Mesendoderm (in vitro differentiated cells): ENCODE measurements at regions not wholly inside any gene's neighbourhood (a gene's known extent, or its start where the extent isn't known, plus 50 kb on each side); places are given as distances from the start of the nearest gene placed in this dataset.
"Not testable (repeated sequence)": the region's sequence is repeated elsewhere in the genome, so short reads cannot be mapped to it uniquely, and the experiment has no call there.

ENCODE experiments used
- DNase-seq: peaks from one replicate; pipeline ENCODE4 v3.0.0; 2013
- H2AK5ac ChIP-seq: 2 replicates; pipeline ENCODE4 v1.6.1; 2013; ENCODE audit warnings: low read length, inconsistent platforms
- H2BK120ac ChIP-seq: 2 replicates; pipeline ENCODE4 v1.6.1; 2013; ENCODE audit warnings: low read depth, mild to moderate bottlenecking, low read length, moderate library complexity, mixed read lengths
- H2BK15ac ChIP-seq: replicated peaks from 2 replicates; pipeline ENCODE4 v1.6.1; 2013; ENCODE audit warnings: low read depth, mild to moderate bottlenecking, moderate library complexity
- H2BK5ac ChIP-seq: 2 replicates; pipeline ENCODE4 v1.6.1; 2013; ENCODE audit warnings: low read length, inconsistent platforms
- H3K18ac ChIP-seq: 2 replicates; pipeline ENCODE4 v1.6.1; 2013; ENCODE audit warnings: mild to moderate bottlenecking, low read length, mixed read lengths
- H3K23ac ChIP-seq: one replicate; pipeline ENCODE4 v1.6.1; 2013; ENCODE audit warnings: low read length
- H3K27ac ChIP-seq: 2 replicates; pipeline ENCODE4 v1.5.1; 2013; ENCODE audit warnings: low read depth, mild to moderate bottlenecking, inconsistent platforms, low read length, moderate library complexity
- H3K27me3 ChIP-seq: 2 replicates; pipeline ENCODE4 v1.6.1; 2013; ENCODE audit warnings: low read length, control low read depth, mild to moderate bottlenecking, inconsistent platforms; ENCODE audit not compliant: insufficient read depth, poor library complexity
- H3K36me3 ChIP-seq: 2 replicates; pipeline ENCODE4 v1.6.1; 2013; ENCODE audit warnings: low read length, inconsistent platforms; ENCODE audit not compliant: control insufficient read depth, insufficient read depth
- H3K4ac ChIP-seq: one replicate; pipeline ENCODE4 v1.6.1; 2013; ENCODE audit warnings: low read depth, mild to moderate bottlenecking, low read length, moderate library complexity
- H3K4me1 ChIP-seq: 2 replicates; pipeline ENCODE4 v1.6.1; 2013; ENCODE audit warnings: low read depth, low read length, inconsistent platforms; ENCODE audit not compliant: control insufficient read depth
- H3K4me2 ChIP-seq: 2 replicates; pipeline ENCODE4 v1.6.1; 2013; ENCODE audit warnings: low read length
- H3K4me3 ChIP-seq: 2 replicates; pipeline ENCODE4 v1.5.1; 2013; ENCODE audit warnings: mild to moderate bottlenecking, low read length
- H3K56ac ChIP-seq: one replicate; pipeline ENCODE4 v1.6.1; 2013; ENCODE audit warnings: low read length
- H3K79me1 ChIP-seq: 2 replicates; pipeline ENCODE4 v1.6.1; 2013; ENCODE audit warnings: low read length, inconsistent platforms
- H3K79me2 ChIP-seq: 2 replicates; pipeline ENCODE4 v1.6.1; 2013; ENCODE audit warnings: mild to moderate bottlenecking, low read length; ENCODE audit not compliant: control insufficient read depth, insufficient read depth
- H3K9ac ChIP-seq: 2 replicates; pipeline ENCODE4 v1.6.1; 2013; ENCODE audit warnings: low read length, inconsistent platforms
- H4K5ac ChIP-seq: one replicate; pipeline ENCODE4 v1.6.1; 2013; ENCODE audit warnings: low read length
- H4K8ac ChIP-seq: one replicate; pipeline ENCODE4 v1.6.1; 2013; ENCODE audit warnings: low read depth, mild to moderate bottlenecking, control low read depth, low read length, moderate library complexity
- WGBS: extraction: QIAGEN DNeasy Blood & Tissue Kit; methylation state at CpG from one replicate; pipeline ENCODE4 v1.1.7; 2013; ENCODE audit warnings: low lambda C conversion rate, missing lambda C conversion rate; ENCODE audit not compliant: insufficient coverage; ENCODE audit errors: extremely low coverage; 5-methylcytosine and 5-hydroxymethylcytosine counted together

- Histone ChIP-seq H2BK5ac (no peak overlapping the region), H3K79me1 (no peaks in the 10 kb centered on the region), H3K18ac (no peak overlapping the region), H3K79me2 (no peaks in the 10 kb centered on the region), H3K23ac (no peak overlapping the region), H3K9ac (no peak overlapping the region), H3K36me3 (no peaks in the 10 kb centered on the region), H3K4ac (no peak overlapping the region), H4K5ac (no peak overlapping the region), H2BK15ac (no peak overlapping the region), H3K27me3 (no peaks in the 10 kb centered on the region), H3K4me2 (no peak overlapping the region), H3K27ac (no peak overlapping the region), H2BK120ac (no peak overlapping the region), H4K8ac (no peak overlapping the region), H2AK5ac (no peak overlapping the region), H3K4me3 (no peak overlapping the region), H3K56ac (no peak overlapping the region), H3K4me1 (no peaks in the 10 kb centered on the region)
- WGBS, result no CpG with 5 or more reads among the region's 2 CpGs
- no peak for DNase-seq
Measured at GRCh38 chrX:92249125-92249524, 469.9 kb downstream of the PCDH11X start.

GRCh38 chrX:92260102-92260501, 480.9 kb downstream of the PCDH11X start:
- peak; percentile 66 for DNase-seq
- H3K79me2 ChIP-seq, result no peaks in the 10 kb centered on the region

DNA sequence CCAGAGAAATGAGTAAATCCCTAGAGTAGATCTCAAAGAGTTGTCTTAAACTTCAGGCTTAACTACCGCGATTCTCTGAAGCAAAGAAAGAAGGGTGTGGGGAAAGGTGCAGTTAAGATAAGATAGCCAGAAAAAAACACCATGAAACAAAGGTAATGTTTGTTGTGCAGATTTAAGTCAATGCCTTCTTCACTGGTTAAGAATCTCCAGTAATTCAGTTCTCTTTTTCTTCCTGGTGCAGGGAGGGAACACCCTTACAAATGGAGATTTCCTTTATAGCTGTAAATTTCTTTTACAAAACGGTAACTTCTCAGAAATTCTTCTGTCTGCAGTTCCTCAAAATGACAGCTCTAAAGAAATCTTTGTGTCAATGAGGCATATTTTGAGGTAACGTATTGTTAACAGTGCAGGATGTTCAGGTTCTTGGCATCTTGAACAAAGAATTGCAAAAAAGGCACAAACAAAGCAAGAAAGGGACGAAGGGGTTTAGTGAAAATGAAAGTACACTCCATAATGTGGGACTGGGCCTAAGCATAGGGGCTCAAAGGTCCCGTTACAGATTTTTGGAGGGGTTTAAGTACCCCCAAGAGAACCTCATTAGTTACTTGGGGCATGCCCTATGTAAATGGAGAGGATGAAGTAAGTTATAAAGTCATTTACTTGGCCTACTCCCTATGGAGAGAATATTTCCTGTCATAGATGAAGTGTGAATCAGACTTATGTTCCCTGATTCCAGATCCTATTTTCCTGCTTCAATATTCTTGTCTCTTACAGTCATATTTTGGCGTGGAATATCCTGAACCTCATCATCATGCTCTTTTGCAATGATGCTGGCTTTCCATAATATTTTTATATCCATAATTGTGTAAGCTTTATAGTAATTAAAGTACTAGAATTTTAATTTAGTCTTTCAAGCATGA, 492.0 kb downstream of the PCDH11X start:
- H3K79me2 ChIP-seq, result no peaks in the 10 kb centered on the region
- no CpG with 5 or more reads among the region's 7 CpGs for WGBS
- H2AK5ac ChIP-seq, result no peak overlapping the region
- H2BK120ac ChIP-seq, result peak overlapping the region; percentile 28
- no peak overlapping the region for H3K23ac ChIP-seq
- no peaks in the 10 kb centered on the region for H3K27me3 ChIP-seq
- no peak overlapping the region for H4K8ac ChIP-seq
- no peak overlapping the region for H3K4me2 ChIP-seq
- H3K4me1 ChIP-seq, result no peaks in the 10 kb centered on the region
- no peak overlapping the region for H2BK5ac ChIP-seq
- H3K9ac ChIP-seq, result no peak overlapping the region
- no peak overlapping the region for H3K4ac ChIP-seq
- no peak overlapping the region for H3K4me3 ChIP-seq
- DNase-seq, result peak; percentile 60
- peak overlapping the region; percentile 70 for H3K27ac ChIP-seq
- peak overlapping the region; percentile 34 for H3K56ac ChIP-seq
- H4K5ac ChIP-seq, result no peak overlapping the region
- H2BK15ac ChIP-seq, result no peak overlapping the region
- H3K18ac ChIP-seq, result peak overlapping the region; percentile 80
- no peaks in the 10 kb centered on the region for H3K79me1 ChIP-seq
- H3K36me3 ChIP-seq, result no peaks in the 10 kb centered on the region

More at GRCh38 chrX:92260102-92260501, 480.9 kb downstream of the PCDH11X start:
- H2BK5ac ChIP-seq, result no peak overlapping the region
- no peaks in the 10 kb centered on the region for H3K79me1 ChIP-seq
- no peak overlapping the region for H3K4ac ChIP-seq
- no peaks in the 10 kb centered on the region for H3K36me3 ChIP-seq
- no peaks in the 10 kb centered on the region for H3K27me3 ChIP-seq
- H3K4me3 ChIP-seq, result no peak overlapping the region
- no peak overlapping the region for H4K8ac ChIP-seq
- WGBS, result no CpG with 5 or more reads among the region's 7 CpGs
- H2AK5ac ChIP-seq, result no peak overlapping the region
- no peak overlapping the region for H2BK120ac ChIP-seq
- H3K56ac ChIP-seq, result no peak overlapping the region
- no peak overlapping the region for H2BK15ac ChIP-seq
- H3K23ac ChIP-seq, result no peak overlapping the region
- no peak overlapping the region for H3K27ac ChIP-seq
- no peak overlapping the region for H3K9ac ChIP-seq
- H3K4me1 ChIP-seq, result no peaks in the 10 kb centered on the region
- H3K4me2 ChIP-seq, result no peak overlapping the region
- no peak overlapping the region for H3K18ac ChIP-seq
- H4K5ac ChIP-seq, result no peak overlapping the region

GRCh38 chrX:92278556-92278955, 499.4 kb downstream of the PCDH11X start:
- not testable (repeated sequence) for H3K36me3 ChIP-seq, H3K23ac ChIP-seq, H2BK15ac ChIP-seq, H3K4me1 ChIP-seq, H3K27me3 ChIP-seq, H4K8ac ChIP-seq, H2AK5ac ChIP-seq, H4K5ac ChIP-seq, H3K4me2 ChIP-seq, DNase-seq, H2BK5ac ChIP-seq, H3K27ac ChIP-seq, H3K79me1 ChIP-seq, H3K9ac ChIP-seq, H3K4ac ChIP-seq, H3K4me3 ChIP-seq, H3K79me2 ChIP-seq, H3K56ac ChIP-seq, H3K18ac ChIP-seq, H2BK120ac ChIP-seq
- no CpG with 5 or more reads among the region's 7 CpGs for WGBS

- H2BK15ac ChIP-seq, H3K4me3 ChIP-seq, H2BK5ac ChIP-seq, H3K4me1 ChIP-seq, H2BK120ac ChIP-seq, H3K27ac ChIP-seq, H3K36me3 ChIP-seq, H4K8ac ChIP-seq, H3K4me2 ChIP-seq, H3K18ac ChIP-seq, DNase-seq, H3K4ac ChIP-seq, H3K56ac ChIP-seq, H4K5ac ChIP-seq, H3K79me1 ChIP-seq, H3K9ac ChIP-seq, H3K27me3 ChIP-seq, H3K23ac ChIP-seq, H2AK5ac ChIP-seq, H3K79me2 ChIP-seq: not testable (repeated sequence)
- no CpG with 5 or more reads among the region's 2 CpGs for WGBS
Measured at GRCh38 chrX:92280347-92280746, 501.2 kb downstream of the PCDH11X start.
